Hypothalamus (tissue), 51 donors: ENCODE measurements at regions not wholly inside any gene's neighbourhood (a gene's known extent, or its start where the extent isn't known, plus 50 kb on each side); places are given as distances from the start of the nearest gene placed in this dataset.
"Not testable (repeated sequence)": the region's sequence is repeated elsewhere in the genome, so short reads cannot be mapped to it uniquely, and the experiment has no call there.

Source experiments
- DNase-seq, 51 donors: peaks; one replicate each; lab custom pipeline; 2025; lab: John Stamatoyannopoulos, UW

- DNase-seq, result no peak
These were observed 573.9 kb downstream of the RFPL4B start for GRCh38 chr6:112920994-112921393.

GRCh38 chr6:112923940-112924587 is 576.9 kb downstream of the RFPL4B start:
- DNase-seq, result no peak

- no peak for DNase-seq
These were observed 578.6 kb downstream of the RFPL4B start for GRCh38 chr6:112925702-112926101.

GRCh38 chr6:112927641-112928320 is 580.7 kb downstream of the RFPL4B start:
- no peak for DNase-seq

GRCh38 chr6:112929641-112930040 is 582.5 kb downstream of the RFPL4B start:
- no peak for DNase-seq

GRCh38 chr6:112931832-112932231 is 584.7 kb downstream of the RFPL4B start:
- DNase-seq, result no peak

- no peak for DNase-seq
These were observed 586.8 kb downstream of the RFPL4B start for GRCh38 chr6:112933947-112934346.

GRCh38 chr6:112934433-112935327 is 587.5 kb downstream of the RFPL4B start:
- no peak for DNase-seq

GRCh38 chr6:112935402-112936078 is 588.4 kb downstream of the RFPL4B start:
- DNase-seq, result no peak

- no peak for DNase-seq
These were observed 588.9 kb downstream of the RFPL4B start for GRCh38 chr6:112936079-112936472.

GRCh38 chr6:112936504-112936903 is 589.4 kb downstream of the RFPL4B start:
- no peak for DNase-seq

GRCh38 chr6:112937690-112938089 is 590.6 kb downstream of the RFPL4B start:
- DNase-seq, result not testable (repeated sequence)

GRCh38 chr6:112938650-112939049 is 591.5 kb downstream of the RFPL4B start:
- no peak for DNase-seq

GRCh38 chr6:112939563-112939962 is 592.4 kb downstream of the RFPL4B start:
- DNase-seq, result no peak

GRCh38 chr6:112941613-112942012 is 594.5 kb downstream of the RFPL4B start:
- no peak for DNase-seq

- no peak for DNase-seq
These were observed 598.9 kb downstream of the RFPL4B start for GRCh38 chr6:112946051-112946450.

GRCh38 chr6:112947507-112947906 is 600.4 kb downstream of the RFPL4B start:
- no peak for DNase-seq

GRCh38 chr6:112951829-112952228 is 604.7 kb downstream of the RFPL4B start:
- no peak for DNase-seq

GRCh38 chr6:112955743-112956142 is 608.6 kb downstream of the RFPL4B start:
- not testable (repeated sequence) for DNase-seq

- DNase-seq, result no peak
These were observed 609.8 kb downstream of the RFPL4B start for GRCh38 chr6:112956696-112957535.
